IMR-90 (cell line): ENCODE measurements at regions not wholly inside any gene's neighbourhood (a gene's known extent, or its start where the extent isn't known, plus 50 kb on each side); places are given as distances from the start of the nearest gene placed in this dataset.
A peak's percentile ranks its signal among the peaks of the same experiment; 100 is the strongest.

Source experiments
- ATAC-seq: fragments of 200-7000 bp; cut with Tn5 transposase; 2 replicates; pipeline ENCODE4 v1.9.1; 2020; ENCODE audit warnings: low read depth, mild to moderate bottlenecking, moderate library complexity
- BruUV-seq: library from RNA; stranded (reverse); fragments of 400-500 nt; replicated peaks from 2 replicates; lab custom pipeline; 2021; lab: Mats Ljungman, UMichigan
- CTCF ChIA-PET: fragments of 300-600 bp; formaldehyde crosslinking; extraction: SDS; loops from one replicate; lab custom pipeline; 2021; ENCODE audit warnings: antibody characterized with exemption; lab: Yijun Ruan, JAX
- POLR2A ChIA-PET: fragments of 300-600 bp; sonication (Branson Sonifier 250); formaldehyde crosslinking; loops from one replicate; lab custom pipeline; 2022; ENCODE audit warnings: antibody characterized with exemption; ENCODE audit not compliant: unreplicated experiment; lab: Charles Lee
- DNase-seq: peaks from one replicate; pipeline ENCODE4 v3.0.0; 2013
- H2AFZ ChIP-seq: replicated peaks from 2 replicates; pipeline ENCODE3; 2013; ENCODE audit warnings: low read length, mild to moderate bottlenecking; ENCODE audit not compliant: poor library complexity
- H2AK5ac ChIP-seq: 2 replicates; pipeline ENCODE4 v1.6.1; 2013; ENCODE audit warnings: low read depth, low read length, inconsistent platforms
- H2AK9ac ChIP-seq: replicated peaks from 2 replicates; pipeline ENCODE3; 2013; ENCODE audit warnings: mild to moderate bottlenecking, low read depth, low read length, moderate library complexity; ENCODE audit not compliant: poor library complexity
- H2BK120ac ChIP-seq: 2 replicates; pipeline ENCODE4 v1.6.1; 2013; ENCODE audit warnings: low read depth, low read length, inconsistent platforms
- H2BK15ac ChIP-seq: 3 replicates; pipeline ENCODE4 v1.6.1; 2013; ENCODE audit warnings: low read depth, low read length, inconsistent platforms
- H2BK20ac ChIP-seq: 2 replicates; pipeline ENCODE4 v1.6.1; 2013; ENCODE audit warnings: low read depth, mild to moderate bottlenecking, inconsistent platforms, low read length, moderate library complexity
- H2BK5ac ChIP-seq: 2 replicates; pipeline ENCODE4 v1.6.1; 2013; ENCODE audit warnings: mild to moderate bottlenecking, low read depth, low read length, inconsistent platforms; ENCODE audit not compliant: poor library complexity, severe bottlenecking
- H3K14ac ChIP-seq: replicated peaks from 2 replicates; pipeline ENCODE4 v1.6.1; 2013; ENCODE audit warnings: low read depth, low read length, inconsistent platforms
- H3K18ac ChIP-seq: 2 replicates; pipeline ENCODE4 v1.6.1; 2013; ENCODE audit warnings: low read depth, low read length, control low read depth
- H3K23ac ChIP-seq: 2 replicates; pipeline ENCODE4 v1.6.1; 2013; ENCODE audit warnings: low read depth, low read length, inconsistent platforms
- H3K27ac ChIP-seq: 2 replicates; pipeline ENCODE4 v1.5.1; 2013; ENCODE audit warnings: mild to moderate bottlenecking, control low read depth, low read length; ENCODE audit not compliant: insufficient read depth
- H3K27me3 ChIP-seq: 2 replicates; pipeline ENCODE4 v1.6.1; 2013; ENCODE audit warnings: low read length; ENCODE audit not compliant: control insufficient read depth, insufficient read depth
- H3K36me3 ChIP-seq: 2 replicates; pipeline ENCODE4 v1.6.1; 2013; ENCODE audit warnings: low read length, mixed read lengths; ENCODE audit not compliant: control insufficient read depth, insufficient read depth
- H3K4ac ChIP-seq: 2 replicates; pipeline ENCODE4 v1.6.1; 2013; ENCODE audit warnings: low read depth, low read length, inconsistent platforms
- H3K4me1 ChIP-seq: 2 replicates; pipeline ENCODE4 v1.6.1; 2013; ENCODE audit warnings: low read length, mixed read lengths; ENCODE audit not compliant: control insufficient read depth, insufficient read depth
- H3K4me2 ChIP-seq: 2 replicates; pipeline ENCODE4 v1.6.1; 2013; ENCODE audit warnings: low read depth, mild to moderate bottlenecking, control low read depth, low read length, moderate library complexity
- H3K4me3 ChIP-seq: 2 replicates; pipeline ENCODE4 v1.5.1; 2013; ENCODE audit warnings: low read depth, mild to moderate bottlenecking, control low read depth, low read length, moderate library complexity; ENCODE audit not compliant: insufficient read depth
- H3K56ac ChIP-seq: 2 replicates; pipeline ENCODE4 v1.6.1; 2013; ENCODE audit warnings: low read length, inconsistent platforms; ENCODE audit not compliant: insufficient read depth; ENCODE audit errors: extremely low read depth
- H3K79me1 ChIP-seq, 2 experiments: 2 replicates each; pipeline ENCODE4 v1.6.1; 2013; ENCODE audit warnings: low read length in 2 of 2, inconsistent platforms in 1 of 2, low read depth in 1 of 2
- H3K9ac ChIP-seq: 2 replicates; pipeline ENCODE4 v1.6.1; 2013; ENCODE audit warnings: low read depth, low read length, control low read depth
- H3K9me1 ChIP-seq: 2 replicates; pipeline ENCODE4 v1.6.1; 2013; ENCODE audit warnings: low read length, inconsistent platforms; ENCODE audit not compliant: insufficient read depth
- H3K9me3 ChIP-seq: 2 replicates; pipeline ENCODE4 v1.6.1; 2013; ENCODE audit warnings: low read length; ENCODE audit not compliant: control insufficient read depth, insufficient read depth
- H4K20me1 ChIP-seq: 2 replicates; pipeline ENCODE4 v1.6.1; 2013; ENCODE audit warnings: low read length, inconsistent platforms; ENCODE audit not compliant: insufficient read depth
- H4K5ac ChIP-seq: 2 replicates; pipeline ENCODE4 v1.6.1; 2013; ENCODE audit warnings: mild to moderate bottlenecking, low read depth, low read length, control low read depth
- H4K8ac ChIP-seq, 2 experiments: 2 replicates each; pipeline ENCODE4 v1.6.1; 2013; ENCODE audit warnings: low read depth in 2 of 2, low read length in 2 of 2, control low read depth in 1 of 2, inconsistent platforms in 1 of 2
- H4K91ac ChIP-seq: 2 replicates; pipeline ENCODE4 v1.6.1; 2013; ENCODE audit warnings: low read depth, low read length, inconsistent platforms; ENCODE audit not compliant: insufficient read depth
- BHLHE40 ChIP-seq: fragments of 150-350 bp; IDR thresholded peaks from 2 replicates; pipeline ENCODE4 v1.6.1; 2016; ENCODE audit warnings: mild to moderate bottlenecking, low read depth, low read length
- CEBPB ChIP-seq: IDR thresholded peaks from 2 replicates; pipeline ENCODE4 v1.6.1; 2012; ENCODE audit warnings: low read depth, low read length, improper control_type of control experiment
- CHD1 ChIP-seq: IDR thresholded peaks from 2 replicates; pipeline ENCODE4 v1.6.1; 2012; ENCODE audit warnings: low read depth, low read length, improper control_type of control experiment
- FOS ChIP-seq: fragments of 150-350 bp; IDR thresholded peaks from 2 replicates; pipeline ENCODE4 v1.6.1; 2016; ENCODE audit warnings: low read depth, low read length
- MAFK ChIP-seq: IDR thresholded peaks from 2 replicates; pipeline ENCODE4 v1.6.1; 2012; ENCODE audit warnings: low read depth, low read length, improper control_type of control experiment
- MAZ ChIP-seq: IDR thresholded peaks from 2 replicates; pipeline ENCODE4 v1.6.1; 2012; ENCODE audit warnings: low read depth, mild to moderate bottlenecking, low read length, improper control_type of control experiment, moderate library complexity, borderline replicate concordance
- MXI1 ChIP-seq: IDR thresholded peaks from 2 replicates; pipeline ENCODE4 v1.6.1; 2012; ENCODE audit warnings: low read depth, mild to moderate bottlenecking, low read length, moderate library complexity, borderline replicate concordance
- NFE2L2 ChIP-seq: fragments of 150-350 bp; IDR thresholded peaks from 2 replicates; pipeline ENCODE4 v1.6.1; 2016; ENCODE audit warnings: low read depth, mild to moderate bottlenecking, low read length
- POLR2A ChIP-seq: IDR thresholded peaks from 2 replicates; pipeline ENCODE4 v1.6.1; 2012; ENCODE audit warnings: mild to moderate bottlenecking, low read depth, low read length
- RAD21 ChIP-seq: IDR thresholded peaks from 2 replicates; pipeline ENCODE4 v1.6.1; 2012; ENCODE audit warnings: low read length, improper control_type of control experiment
- RCOR1 ChIP-seq: IDR thresholded peaks from 2 replicates; pipeline ENCODE4 v1.6.1; 2012; ENCODE audit warnings: mild to moderate bottlenecking, low read length, improper control_type of control experiment; ENCODE audit not compliant: insufficient replicate concordance
- RFX5 ChIP-seq: IDR thresholded peaks from 2 replicates; pipeline ENCODE4 v1.8.0; 2012; ENCODE audit warnings: low read depth, mild to moderate bottlenecking, low read length, moderate library complexity
- SMC3 ChIP-seq: fragments of 150-350 bp; IDR thresholded peaks from 2 replicates; pipeline ENCODE4 v1.6.1; 2016; ENCODE audit warnings: low read depth, mild to moderate bottlenecking, antibody characterized with exemption, low read length, moderate library complexity
- WGBS, 2 experiments: methylation state at CpG; one replicate each; pipeline versions ENCODE4 v1.1.5 to v1.1.7; 2013; ENCODE audit warnings: missing lambda C conversion rate in 2 of 2; ENCODE audit not compliant: insufficient read length in 1 of 2; ENCODE audit errors: extremely low coverage in 2 of 2; 5-methylcytosine and 5-hydroxymethylcytosine counted together
- dilution Hi-C: fragments of 300-500 bp; cut with HindIII; formaldehyde crosslinking; loops from one replicate; pipeline ENCODE4 v1.14.3; 2018; ENCODE audit warnings: low sequenced_read_pairs; ENCODE audit not compliant: unreplicated experiment
- in situ Hi-C: fragments of 300-500 bp; cut with MboI; formaldehyde crosslinking; loops from 3 replicates; pipeline ENCODE4 v1.14.3; 2019; ENCODE audit warnings: low sequenced_read_pairs, inconsistent platforms, mixed read lengths
- intact Hi-C: fragments of 100-400 bp; cut with micrococcal nuclease; formaldehyde crosslinking; loops from 2 replicates; pipeline ENCODE4 v1.10.0; 2022
- TF ChIP-seq, protein P1 (sequence below): fragments of 150-350 bp; IDR thresholded peaks from 2 replicates; pipeline ENCODE4 v1.6.1; 2017; ENCODE audit warnings: mild to moderate bottlenecking, antibody characterized with exemption, low read length, low read depth
- TF ChIP-seq, protein P2 (sequence below): fragments of 150-350 bp; IDR thresholded peaks from 2 replicates; pipeline ENCODE4 v1.6.1; 2016; ENCODE audit warnings: low read depth, mild to moderate bottlenecking, low read length, moderate library complexity, borderline replicate concordance
- TF ChIP-seq, protein P3 (sequence below): conservative IDR thresholded peaks from 2 replicates; pipeline ENCODE4 v1.5.1; 2012; ENCODE audit warnings: mild to moderate bottlenecking, low read depth, low read length, improper control_type of control experiment

DNA sequence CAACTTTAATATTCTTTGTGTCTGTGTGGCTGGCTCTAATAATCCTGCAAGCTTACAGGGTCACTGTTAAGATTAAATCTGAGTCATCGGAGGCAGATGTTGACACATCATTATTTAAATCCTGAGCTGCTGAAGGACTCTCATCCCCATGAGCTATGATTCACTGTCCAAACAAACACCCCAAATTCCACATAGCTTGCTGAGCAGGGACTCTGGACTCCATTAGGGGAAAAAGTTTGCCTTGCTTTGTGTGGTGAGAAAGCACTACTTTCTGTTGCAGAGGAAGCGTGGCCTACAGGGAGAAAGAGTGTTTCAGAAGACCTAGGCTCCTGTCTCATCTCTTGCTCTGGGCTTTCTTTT is 213.7 kb downstream of the PDCD6IP start:
- in situ Hi-C loops (no loop called here), intact Hi-C loops (loop anchor here (1.0 to 10.0 kb wide), 4 partner anchors 9 to 97 kb away; no protein-coding TSS in a partner anchor), dilution Hi-C loops (no loop called here)
- no TSS peak for BruUV-seq
- Histone ChIP-seq H3K9me1 (peaks cover 25% of the 10 kb centered on the region), H4K91ac (peak overlapping the region; percentile 8; the same call in 1 of the 2 replicates), H3K79me1 (no peaks in the 10 kb centered on the region), H2BK120ac (peak overlapping the region; percentile 100), H4K5ac (no peak overlapping the region), H3K14ac (no peak overlapping the region), H3K4ac (0 out of 2 replicates have a peak overlapping the region, but pooled peaks have one; percentile 96), H3K4me2 (no peak overlapping the region), H3K18ac (peak overlapping the region; percentile 97; the same call in 1 of the 2 replicates), H2AK9ac (no peak overlapping the region), H2AK5ac (no peak overlapping the region), H3K36me3 (no peaks in the 10 kb centered on the region), H2AFZ (no peak overlapping the region), H3K4me3 (no peak overlapping the region), H3K27ac (peak overlapping the region; percentile 73; the same call in 1 of the 2 replicates), H4K8ac (peak overlapping the region; percentile 48 to 57; a peak in 3 of 4 replicates), H2BK20ac (peak overlapping the region; percentile 40; the same call in 1 of the 2 replicates), H3K23ac (peak overlapping the region; percentile 95; the same call in 1 of the 2 replicates), H4K20me1 (no peaks in the 10 kb centered on the region), H2BK5ac (peak overlapping the region; percentile 100), H3K9me3 (no peaks in the 10 kb centered on the region), H3K27me3 (no peaks in the 10 kb centered on the region), H2BK15ac (peak overlapping the region; percentile 86; the same call in 1 of the 3 replicates), H3K56ac (peak overlapping the region; percentile 98), H3K4me1 (peaks cover 28% of the 10 kb centered on the region), H3K9ac (no peak overlapping the region)
- DNase-seq (peak; percentile 100), ATAC-seq (peak; percentile 89)
- TF ChIP-seq, protein P1, sequence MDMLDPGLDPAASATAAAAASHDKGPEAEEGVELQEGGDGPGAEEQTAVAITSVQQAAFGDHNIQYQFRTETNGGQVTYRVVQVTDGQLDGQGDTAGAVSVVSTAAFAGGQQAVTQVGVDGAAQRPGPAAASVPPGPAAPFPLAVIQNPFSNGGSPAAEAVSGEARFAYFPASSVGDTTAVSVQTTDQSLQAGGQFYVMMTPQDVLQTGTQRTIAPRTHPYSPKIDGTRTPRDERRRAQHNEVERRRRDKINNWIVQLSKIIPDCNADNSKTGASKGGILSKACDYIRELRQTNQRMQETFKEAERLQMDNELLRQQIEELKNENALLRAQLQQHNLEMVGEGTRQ, result no peak
- no peak for TF ChIP-seq POLR2A
- peak; percentile 76 for TF ChIP-seq MAFK
- TF ChIP-seq, protein P2, sequence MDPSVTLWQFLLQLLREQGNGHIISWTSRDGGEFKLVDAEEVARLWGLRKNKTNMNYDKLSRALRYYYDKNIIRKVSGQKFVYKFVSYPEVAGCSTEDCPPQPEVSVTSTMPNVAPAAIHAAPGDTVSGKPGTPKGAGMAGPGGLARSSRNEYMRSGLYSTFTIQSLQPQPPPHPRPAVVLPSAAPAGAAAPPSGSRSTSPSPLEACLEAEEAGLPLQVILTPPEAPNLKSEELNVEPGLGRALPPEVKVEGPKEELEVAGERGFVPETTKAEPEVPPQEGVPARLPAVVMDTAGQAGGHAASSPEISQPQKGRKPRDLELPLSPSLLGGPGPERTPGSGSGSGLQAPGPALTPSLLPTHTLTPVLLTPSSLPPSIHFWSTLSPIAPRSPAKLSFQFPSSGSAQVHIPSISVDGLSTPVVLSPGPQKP, result no peak
- TF ChIP-seq SMC3, result no peak
- TF ChIP-seq MAZ, result peak; percentile 16; the same call in 1 of the 2 replicates
- peak; percentile 100 for TF ChIP-seq FOS
- no peak for TF ChIP-seq RFX5
- no peak for TF ChIP-seq MXI1
- no peak for TF ChIP-seq CHD1
- peak; percentile 63 for TF ChIP-seq NFE2L2
- peak; percentile 13; the same call in 1 of the 2 replicates for TF ChIP-seq RAD21
- peak; percentile 58 for TF ChIP-seq CEBPB
- TF ChIP-seq, protein P3, sequence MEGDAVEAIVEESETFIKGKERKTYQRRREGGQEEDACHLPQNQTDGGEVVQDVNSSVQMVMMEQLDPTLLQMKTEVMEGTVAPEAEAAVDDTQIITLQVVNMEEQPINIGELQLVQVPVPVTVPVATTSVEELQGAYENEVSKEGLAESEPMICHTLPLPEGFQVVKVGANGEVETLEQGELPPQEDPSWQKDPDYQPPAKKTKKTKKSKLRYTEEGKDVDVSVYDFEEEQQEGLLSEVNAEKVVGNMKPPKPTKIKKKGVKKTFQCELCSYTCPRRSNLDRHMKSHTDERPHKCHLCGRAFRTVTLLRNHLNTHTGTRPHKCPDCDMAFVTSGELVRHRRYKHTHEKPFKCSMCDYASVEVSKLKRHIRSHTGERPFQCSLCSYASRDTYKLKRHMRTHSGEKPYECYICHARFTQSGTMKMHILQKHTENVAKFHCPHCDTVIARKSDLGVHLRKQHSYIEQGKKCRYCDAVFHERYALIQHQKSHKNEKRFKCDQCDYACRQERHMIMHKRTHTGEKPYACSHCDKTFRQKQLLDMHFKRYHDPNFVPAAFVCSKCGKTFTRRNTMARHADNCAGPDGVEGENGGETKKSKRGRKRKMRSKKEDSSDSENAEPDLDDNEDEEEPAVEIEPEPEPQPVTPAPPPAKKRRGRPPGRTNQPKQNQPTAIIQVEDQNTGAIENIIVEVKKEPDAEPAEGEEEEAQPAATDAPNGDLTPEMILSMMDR, result no peak
- peak; percentile 35 for TF ChIP-seq RCOR1
- TF ChIP-seq BHLHE40, result peak; percentile 64
- WGBS, 2 experiments, result no CpG with 5 or more reads among the region's 2 CpGs
- ChIA-PET CTCF (interaction anchor here (1.2 kb wide), 1 partner anchor 32 kb away, joined by 5 read pairs; no protein-coding TSS in a partner anchor), POLR2A (no interaction called here)
